ENCODE measurements at regions not wholly inside any gene's neighbourhood (a gene's known extent, or its start where the extent isn't known, plus 50 kb on each side); places are given as distances from the start of the nearest gene placed in this dataset.

- DNase-seq (ENCODE audit: low read depth in 2 of 2, low spot score in 1 of 2) = no peak
These were observed 163.9 kb downstream of the PIK3R1 start for GRCh38 chr5:68379275-68380036.

DNA sequence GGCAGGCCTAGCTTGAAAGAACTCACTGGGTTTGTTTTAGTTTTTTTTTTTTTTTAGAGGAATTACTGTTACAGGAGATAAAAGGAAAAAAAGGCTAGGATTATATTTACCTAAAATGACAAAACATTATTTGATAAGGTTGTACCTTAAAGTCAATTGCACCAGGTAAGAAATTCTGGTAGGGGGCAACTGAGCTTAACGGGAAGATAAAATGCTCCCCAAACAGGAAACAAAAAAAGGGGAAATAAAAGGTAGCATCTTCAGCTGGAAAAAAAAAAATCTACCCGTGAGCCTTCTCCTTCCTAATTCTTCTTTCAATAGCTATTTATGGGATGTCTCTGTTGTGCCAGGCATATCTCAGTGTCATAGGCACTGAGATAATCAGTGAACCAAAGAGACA is 164.5 kb downstream of the PIK3R1 start:
- DNase-seq (ENCODE audit: low read depth in 2 of 2, low spot score in 1 of 2) = no peak

GRCh38 chr5:68381060-68381459 is 165.5 kb downstream of the PIK3R1 start:
- no peak for DNase-seq (ENCODE audit: low read depth in 2 of 2, low spot score in 1 of 2)

DNA sequence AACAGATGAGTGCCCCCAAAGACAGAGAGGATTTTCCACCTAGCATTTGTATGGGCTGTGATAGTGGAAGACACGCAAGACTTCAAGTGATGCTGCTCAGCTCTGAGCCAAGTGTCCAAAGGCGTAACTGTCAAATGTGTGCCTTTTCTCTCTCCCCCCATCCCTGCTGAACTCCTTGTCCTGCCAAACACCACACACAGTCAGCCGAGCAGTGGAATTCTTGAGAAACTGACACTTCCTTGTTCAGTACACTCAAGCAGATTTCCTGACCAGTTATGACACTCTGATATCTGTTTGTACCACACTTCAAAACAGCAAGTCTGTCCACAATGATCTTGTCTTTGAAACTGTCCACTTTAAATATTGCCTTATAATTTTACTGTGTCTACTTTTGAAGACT is 166.4 kb downstream of the PIK3R1 start:
- DNase-seq (ENCODE audit: low read depth in 2 of 2, low spot score in 1 of 2) = no peak

GRCh38 chr5:68382640-68383039 is 167.1 kb downstream of the PIK3R1 start:
- no peak for DNase-seq (ENCODE audit: low read depth in 2 of 2, low spot score in 1 of 2)

DNA sequence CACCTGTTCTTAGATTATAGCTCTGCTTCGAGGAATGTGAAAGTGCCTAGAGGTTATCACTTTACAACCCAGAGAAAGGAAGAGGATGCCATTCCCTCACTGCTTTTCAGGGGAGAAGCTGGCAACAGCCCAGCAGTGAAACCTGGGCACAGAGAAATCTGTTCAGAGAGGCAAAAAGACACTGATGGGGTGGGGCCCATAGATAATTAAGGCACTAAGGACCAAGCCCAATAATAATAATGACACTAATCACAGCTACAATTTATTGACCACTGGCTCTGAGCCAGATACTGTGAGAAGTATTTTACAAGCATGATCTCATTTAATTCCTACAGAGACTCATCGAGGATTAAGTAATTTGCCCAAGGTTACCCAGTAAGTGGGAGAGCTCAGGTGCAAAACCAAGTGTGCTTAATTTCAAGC is 168.3 kb downstream of the PIK3R1 start:
- DNase-seq (ENCODE audit: low read depth in 2 of 2, low spot score in 1 of 2) = no peak

- no peak for DNase-seq (ENCODE audit: low read depth in 2 of 2, low spot score in 1 of 2)
These were observed 169.5 kb downstream of the PIK3R1 start for GRCh38 chr5:68384936-68385594.

GRCh38 chr5:68385936-68386335 is 170.4 kb downstream of the PIK3R1 start:
- no peak for DNase-seq (ENCODE audit: low read depth in 2 of 2, low spot score in 1 of 2)

GRCh38 chr5:68387074-68387796 is 171.7 kb downstream of the PIK3R1 start:
- no peak for DNase-seq (ENCODE audit: low read depth in 2 of 2, low spot score in 1 of 2)

DNA sequence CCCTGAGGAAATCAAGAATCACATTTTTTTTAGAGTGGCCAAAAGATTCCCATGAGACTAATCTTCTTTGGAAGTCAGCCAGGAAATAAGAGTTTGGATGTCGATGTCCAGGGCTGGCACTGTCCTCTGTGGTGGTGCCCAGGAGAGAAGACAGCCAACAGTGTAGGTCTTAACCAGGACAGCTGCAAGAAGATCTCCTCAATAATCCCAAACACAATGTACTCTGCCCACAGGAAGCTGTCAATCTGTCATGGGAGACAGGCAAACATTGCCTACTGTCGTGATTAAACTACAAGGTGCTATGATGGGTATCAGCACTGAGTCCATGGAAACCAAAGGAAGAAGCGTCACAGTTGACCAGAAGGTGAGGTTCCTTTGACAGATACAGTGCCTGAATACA is 174.1 kb downstream of the PIK3R1 start:
- no peak for DNase-seq (ENCODE audit: low read depth in 2 of 2, low spot score in 1 of 2)

- DNase-seq (ENCODE audit: low read depth in 2 of 2, low spot score in 1 of 2) = no peak
These were observed 177.1 kb downstream of the PIK3R1 start for GRCh38 chr5:68392617-68393016.

- no peak for DNase-seq (ENCODE audit: low read depth in 2 of 2, low spot score in 1 of 2)
These were observed 179.7 kb downstream of the PIK3R1 start for GRCh38 chr5:68395302-68395701.

GRCh38 chr5:68395926-68396511 is 180.5 kb downstream of the PIK3R1 start:
- no peak for DNase-seq (ENCODE audit: low read depth in 2 of 2, low spot score in 1 of 2)

DNA sequence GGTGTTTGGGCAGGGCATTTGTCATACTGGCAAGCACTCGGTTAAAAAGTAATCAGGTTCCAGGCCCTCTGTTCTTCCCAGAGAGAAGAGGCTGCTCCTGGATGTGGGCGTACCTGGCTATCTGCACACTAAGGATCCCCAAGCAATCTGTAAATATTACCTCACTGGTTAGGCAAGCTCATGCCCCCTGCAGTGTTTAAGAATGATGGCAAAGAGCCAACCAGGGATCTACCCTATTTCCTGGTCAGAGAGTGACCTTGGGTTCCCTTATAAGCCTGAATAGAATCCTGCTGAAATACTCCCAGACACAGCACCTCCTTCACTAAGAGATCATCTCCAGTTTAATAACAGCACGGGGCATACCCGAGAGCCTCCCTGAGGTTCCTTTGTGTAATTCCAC is 181.2 kb downstream of the PIK3R1 start:
- DNase-seq (ENCODE audit: low read depth in 2 of 2, low spot score in 1 of 2) = no peak

GRCh38 chr5:68398146-68398812 is 182.7 kb downstream of the PIK3R1 start:
- DNase-seq (ENCODE audit: low read depth in 2 of 2, low spot score in 1 of 2) = no peak

GRCh38 chr5:68403301-68403700 is 187.7 kb downstream of the PIK3R1 start:
- DNase-seq (ENCODE audit: low read depth in 2 of 2, low spot score in 1 of 2) = no peak

- DNase-seq (ENCODE audit: low read depth in 2 of 2, low spot score in 1 of 2) = no peak
These were observed 188.7 kb downstream of the PIK3R1 start for GRCh38 chr5:68404246-68404645.

DNA sequence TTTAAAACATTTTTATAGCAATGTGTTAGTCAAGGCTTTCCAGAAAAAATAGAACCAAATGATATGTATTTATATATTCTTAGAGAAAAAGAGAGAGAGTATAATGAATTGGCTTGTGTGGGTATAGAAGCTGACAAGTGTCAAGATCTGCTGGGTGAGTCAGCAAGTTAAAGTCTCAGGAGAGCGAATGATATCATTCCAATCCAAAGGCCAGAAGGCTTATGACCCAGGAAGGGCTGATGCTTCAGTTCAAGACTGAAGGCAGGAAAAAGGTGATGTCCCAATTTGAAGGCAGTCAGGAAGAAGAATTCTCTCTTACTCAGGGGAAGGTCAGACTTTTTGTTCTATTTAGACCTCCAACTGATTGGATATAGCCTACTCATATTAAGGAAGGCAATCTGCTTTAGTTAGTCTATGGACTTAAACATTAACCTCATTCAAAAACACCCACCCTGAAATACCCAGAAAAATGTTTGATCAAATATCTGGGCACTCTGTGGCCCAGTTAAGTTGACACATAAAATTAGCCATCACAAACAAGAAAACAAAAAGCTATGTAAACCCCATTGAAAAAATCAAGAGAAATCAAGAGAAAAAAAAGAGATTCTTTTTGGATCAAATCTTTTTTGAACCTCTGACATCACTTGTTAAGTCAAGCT is 189.6 kb downstream of the PIK3R1 start:
- no peak for DNase-seq (ENCODE audit: low read depth in 2 of 2, low spot score in 1 of 2)

DNA sequence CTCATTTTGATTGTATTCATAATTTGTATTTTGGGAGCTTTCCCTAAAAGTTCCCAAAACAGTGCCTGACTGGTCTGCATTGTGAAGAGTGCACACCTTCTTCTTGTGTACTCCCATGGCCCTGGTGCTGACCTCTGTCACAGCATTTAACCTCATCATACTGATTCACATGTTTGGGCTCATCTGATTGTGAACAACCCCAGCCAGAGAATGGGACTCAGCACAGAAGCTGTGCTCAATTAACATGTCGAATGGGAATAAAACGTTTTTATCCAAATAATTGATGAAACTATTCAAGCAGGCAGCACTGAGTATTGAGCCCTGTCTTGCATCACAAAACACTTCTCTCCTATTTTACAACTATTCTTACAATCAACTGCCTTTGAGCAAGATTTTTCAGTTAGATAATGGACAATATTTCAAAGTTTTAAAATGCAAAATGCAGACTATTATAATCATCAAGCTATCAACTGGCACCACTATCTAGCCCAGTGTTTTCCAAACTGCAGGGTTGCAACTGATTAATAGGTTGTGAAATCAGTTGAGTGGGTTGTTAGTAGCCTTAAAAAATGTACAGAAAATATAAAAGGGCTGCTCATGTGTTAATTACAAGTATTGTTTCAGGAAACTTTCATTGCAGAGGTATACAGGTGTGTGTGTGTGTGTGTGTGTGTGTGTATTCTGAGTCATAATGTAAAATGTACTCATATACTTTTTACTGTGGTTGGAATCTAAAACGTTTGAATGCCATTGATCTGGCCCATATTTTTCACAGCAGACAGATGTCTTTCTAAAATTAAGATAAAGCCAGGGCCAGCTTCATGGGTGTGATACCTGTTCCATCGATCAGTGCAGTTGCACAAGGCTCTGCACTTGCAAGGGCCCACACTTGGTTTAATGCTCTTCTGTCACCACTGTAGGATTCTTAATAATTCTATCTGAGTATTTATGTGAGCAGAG is 190.5 kb downstream of the PIK3R1 start:
- no peak for DNase-seq (ENCODE audit: low read depth in 2 of 2, low spot score in 1 of 2)

All from stimulated activated CD8-positive, alpha-beta memory T cell treated with anti-CD3 and anti-CD28 coated beads, Interleukin-4, amount 100 ng/mL, for 1 hour (primary cell).